Stimulated activated naive CD8-positive, alpha-beta T cell treated with anti-CD3 and anti-CD28 coated beads, Interleukin-15, Interleukin-2, amounts not matched to agents 100 ng/mL and 50 ng/mL, for 24 hours (primary cell): ENCODE measurements at regions not wholly inside any gene's neighbourhood (a gene's known extent, or its start where the extent isn't known, plus 50 kb on each side); places are given as distances from the start of the nearest gene placed in this dataset.

ENCODE experiments used
- H3K27ac Mint-ChIP-seq: one replicate; pipeline ENCODE4 v1.8.0; 2021; ENCODE audit warnings: mild to moderate bottlenecking, mixed read lengths
- H3K27me3 Mint-ChIP-seq: one replicate; pipeline ENCODE4 v1.8.0; 2021; ENCODE audit warnings: mixed read lengths
- H3K36me3 Mint-ChIP-seq: one replicate; pipeline ENCODE4 v1.8.0; 2021; ENCODE audit warnings: low read depth, mixed read lengths
- H3K4me1 Mint-ChIP-seq: one replicate; pipeline ENCODE4 v1.8.0; 2021; ENCODE audit warnings: low read depth, mixed read lengths
- H3K4me3 Mint-ChIP-seq: one replicate; pipeline ENCODE4 v1.8.0; 2021; ENCODE audit warnings: mild to moderate bottlenecking, mixed read lengths
- H3K9me3 Mint-ChIP-seq: one replicate; pipeline ENCODE4 v1.8.0; 2021; ENCODE audit warnings: mixed read lengths

DNA sequence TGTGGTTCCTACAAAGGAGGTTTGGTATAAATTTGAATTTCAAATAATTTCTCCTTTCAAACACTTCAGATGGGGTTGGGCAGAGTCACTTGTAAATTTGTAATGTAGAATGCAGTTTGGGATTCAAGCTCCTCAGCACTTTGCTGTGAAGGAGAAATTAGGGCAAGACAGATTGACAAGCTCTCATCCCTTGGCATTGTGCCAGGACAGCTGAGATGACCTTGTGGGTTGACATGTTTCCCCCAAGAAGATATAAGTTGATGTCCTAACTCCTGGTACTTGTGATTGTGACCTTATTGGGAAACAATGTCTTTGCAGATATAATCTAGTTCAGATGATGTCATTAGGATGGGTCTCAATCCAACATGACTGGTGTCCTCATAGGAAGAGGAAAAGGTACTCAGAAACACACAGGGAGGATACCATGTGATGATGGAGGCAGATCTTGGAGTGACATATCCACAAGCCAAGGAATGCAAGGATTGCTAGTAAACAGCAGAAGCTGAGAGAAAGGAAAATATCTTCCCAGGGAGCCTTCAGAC is 408.3 kb downstream of the MED10 start:
- Mint-ChIP-seq H3K27ac (no peak overlapping the region), H3K4me3 (no peak overlapping the region), H3K27me3 (peaks cover 8% of the 10 kb centered on the region), H3K9me3 (peaks cover under 1% of the 10 kb centered on the region), H3K36me3 (no peaks in the 10 kb centered on the region), H3K4me1 (no peaks in the 10 kb centered on the region)

- no peaks in the 10 kb centered on the region for H3K4me1 Mint-ChIP-seq
- no peak overlapping the region for H3K27ac Mint-ChIP-seq
- peaks cover 8% of the 10 kb centered on the region for H3K9me3 Mint-ChIP-seq
- no peak overlapping the region for H3K4me3 Mint-ChIP-seq
- peaks cover 8% of the 10 kb centered on the region for H3K27me3 Mint-ChIP-seq
- H3K36me3 Mint-ChIP-seq, result no peaks in the 10 kb centered on the region
These were observed 409.4 kb downstream of the MED10 start for GRCh38 chr5:5968981-5969380.

DNA sequence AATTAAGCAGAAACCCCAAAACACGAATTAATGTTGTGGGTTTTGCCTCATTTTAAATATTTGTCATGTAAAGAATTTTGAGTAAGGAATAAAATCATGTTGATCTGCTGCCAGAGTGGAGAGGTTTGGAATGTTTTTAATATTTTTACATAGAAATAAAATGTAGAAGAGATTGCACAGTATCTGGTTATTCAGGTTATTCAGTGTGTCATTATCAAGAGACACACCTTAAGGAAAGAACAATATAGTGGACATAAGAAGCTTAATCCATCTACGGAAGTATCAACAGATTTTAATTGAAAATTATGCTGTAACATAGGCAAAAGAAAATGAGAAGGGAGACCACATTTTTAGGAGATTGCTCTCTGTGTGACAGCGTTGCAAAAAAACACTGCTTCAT is 410.4 kb downstream of the MED10 start:
- Mint-ChIP-seq H3K36me3 (no peaks in the 10 kb centered on the region), H3K27ac (no peak overlapping the region), H3K9me3 (peaks cover 8% of the 10 kb centered on the region), H3K27me3 (peaks cover 4% of the 10 kb centered on the region), H3K4me3 (no peak overlapping the region), H3K4me1 (no peaks in the 10 kb centered on the region)

- Mint-ChIP-seq H3K27me3 (no peaks in the 10 kb centered on the region), H3K36me3 (no peaks in the 10 kb centered on the region), H3K4me1 (no peaks in the 10 kb centered on the region), H3K9me3 (peaks cover 8% of the 10 kb centered on the region), H3K4me3 (no peak overlapping the region), H3K27ac (no peak overlapping the region)
These were observed 411.0 kb downstream of the MED10 start for GRCh38 chr5:5967373-5967772.

DNA sequence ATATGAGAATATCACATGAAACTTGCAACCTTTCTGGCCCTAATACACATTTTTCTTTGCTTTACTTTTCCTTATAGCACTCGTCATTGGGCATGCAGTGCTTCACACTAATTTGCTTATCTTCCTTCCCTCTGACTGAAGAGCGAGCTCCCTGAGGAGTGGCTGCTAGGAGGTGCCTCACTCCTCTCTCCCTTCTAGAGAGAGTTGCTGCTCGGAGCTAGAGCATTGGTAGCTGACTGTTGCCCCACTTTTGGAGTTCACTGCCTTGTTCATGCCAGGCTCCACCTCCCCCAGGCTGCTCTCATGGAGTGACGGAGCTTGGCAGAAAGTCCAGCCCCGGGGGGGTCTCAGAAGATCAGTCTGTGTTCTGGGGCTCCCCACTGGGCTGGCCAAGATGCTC is 413.2 kb downstream of the MED10 start:
- Mint-ChIP-seq H3K27me3 (no peaks in the 10 kb centered on the region), H3K4me1 (no peaks in the 10 kb centered on the region), H3K9me3 (peaks cover 8% of the 10 kb centered on the region), H3K36me3 (no peaks in the 10 kb centered on the region), H3K27ac (no peak overlapping the region), H3K4me3 (no peak overlapping the region)

DNA sequence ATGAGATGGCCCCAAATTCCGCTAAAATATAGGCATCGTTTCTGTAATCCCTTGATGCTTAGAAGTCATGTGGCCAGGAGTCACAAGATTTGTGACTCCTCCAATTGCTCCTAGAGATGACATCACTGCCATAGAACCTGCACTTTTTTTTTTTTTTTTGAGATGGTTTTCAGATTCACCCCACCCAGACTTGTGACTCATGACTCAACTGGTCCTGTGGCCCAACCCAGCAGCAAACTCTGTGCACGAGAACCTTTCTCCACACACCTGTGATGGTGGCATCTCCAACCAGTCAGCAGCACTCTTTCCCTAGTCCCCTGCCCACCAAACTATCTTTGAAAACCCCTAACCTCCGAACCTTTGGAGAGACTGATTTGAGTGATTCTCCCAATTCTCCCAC is 414.0 kb downstream of the MED10 start:
- H3K27me3 Mint-ChIP-seq, result no peaks in the 10 kb centered on the region
- H3K36me3 Mint-ChIP-seq, result no peaks in the 10 kb centered on the region
- H3K27ac Mint-ChIP-seq, result no peak overlapping the region
- no peak overlapping the region for H3K4me3 Mint-ChIP-seq
- peaks cover 8% of the 10 kb centered on the region for H3K9me3 Mint-ChIP-seq
- no peaks in the 10 kb centered on the region for H3K4me1 Mint-ChIP-seq

DNA sequence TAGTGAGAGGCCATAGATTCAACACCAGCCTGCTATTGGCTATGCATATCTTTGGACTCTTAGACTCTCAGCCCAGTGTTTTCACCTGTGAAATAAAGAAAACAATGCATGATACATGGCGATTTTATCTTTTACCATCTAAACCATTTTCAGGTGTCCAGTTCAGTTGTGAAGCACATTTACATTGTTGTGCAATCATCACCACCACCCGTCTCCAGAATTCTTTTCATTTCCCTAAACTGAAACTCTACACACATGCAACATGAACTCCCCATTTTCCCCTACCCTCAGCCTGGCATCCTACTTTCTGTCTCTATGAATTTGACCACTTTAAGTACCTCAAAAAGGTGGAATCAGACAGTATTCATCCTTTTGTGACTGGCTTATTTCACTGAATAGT is 420.6 kb downstream of the MED10 start:
- H3K4me3 Mint-ChIP-seq, result no peak overlapping the region
- peaks cover 10% of the 10 kb centered on the region for H3K27me3 Mint-ChIP-seq
- peaks cover 8% of the 10 kb centered on the region for H3K9me3 Mint-ChIP-seq
- no peak overlapping the region for H3K27ac Mint-ChIP-seq
- no peaks in the 10 kb centered on the region for H3K36me3 Mint-ChIP-seq
- no peaks in the 10 kb centered on the region for H3K4me1 Mint-ChIP-seq

- Mint-ChIP-seq H3K27me3 (peaks cover 17% of the 10 kb centered on the region), H3K36me3 (no peaks in the 10 kb centered on the region), H3K9me3 (peaks cover 8% of the 10 kb centered on the region), H3K4me3 (no peak overlapping the region), H3K27ac (no peak overlapping the region), H3K4me1 (no peaks in the 10 kb centered on the region)
These were observed 424.1 kb downstream of the MED10 start for GRCh38 chr5:5954275-5954598.

- Mint-ChIP-seq H3K9me3 (peaks cover 8% of the 10 kb centered on the region), H3K27ac (no peak overlapping the region), H3K4me1 (no peaks in the 10 kb centered on the region), H3K4me3 (no peak overlapping the region), H3K27me3 (peaks cover 17% of the 10 kb centered on the region), H3K36me3 (no peaks in the 10 kb centered on the region)
These were observed 424.6 kb downstream of the MED10 start for GRCh38 chr5:5953584-5954274.

GRCh38 chr5:5951953-5952352 is 426.4 kb downstream of the MED10 start:
- H3K36me3 Mint-ChIP-seq, result no peaks in the 10 kb centered on the region
- no peak overlapping the region for H3K4me3 Mint-ChIP-seq
- H3K27ac Mint-ChIP-seq, result no peak overlapping the region
- H3K27me3 Mint-ChIP-seq, result peaks cover 13% of the 10 kb centered on the region
- no peaks in the 10 kb centered on the region for H3K4me1 Mint-ChIP-seq
- peaks cover 4% of the 10 kb centered on the region for H3K9me3 Mint-ChIP-seq

DNA sequence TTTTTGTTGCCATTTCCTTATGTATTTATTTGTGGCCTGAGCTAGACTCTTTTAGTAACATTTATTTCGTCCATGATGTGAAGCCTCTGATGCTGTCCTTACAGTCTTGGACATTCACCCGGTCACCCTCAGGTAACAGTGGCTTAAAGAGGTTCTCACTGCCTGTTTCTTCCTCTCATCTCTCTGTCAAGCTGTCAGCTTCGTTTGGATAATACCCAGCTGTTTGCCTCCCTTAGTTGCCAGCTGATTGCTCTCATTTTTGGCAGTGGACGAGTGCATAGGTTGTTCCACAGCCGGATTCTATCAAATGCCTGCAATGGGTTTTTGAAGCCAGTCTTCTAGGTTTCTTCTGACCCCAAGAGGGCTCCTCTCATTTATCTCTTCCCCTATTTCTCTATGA is 427.7 kb downstream of the MED10 start:
- no peaks in the 10 kb centered on the region for H3K4me1 Mint-ChIP-seq
- H3K27me3 Mint-ChIP-seq, result peaks cover 8% of the 10 kb centered on the region
- H3K27ac Mint-ChIP-seq, result no peak overlapping the region
- H3K4me3 Mint-ChIP-seq, result no peak overlapping the region
- H3K36me3 Mint-ChIP-seq, result no peaks in the 10 kb centered on the region
- H3K9me3 Mint-ChIP-seq, result peaks cover 3% of the 10 kb centered on the region

DNA sequence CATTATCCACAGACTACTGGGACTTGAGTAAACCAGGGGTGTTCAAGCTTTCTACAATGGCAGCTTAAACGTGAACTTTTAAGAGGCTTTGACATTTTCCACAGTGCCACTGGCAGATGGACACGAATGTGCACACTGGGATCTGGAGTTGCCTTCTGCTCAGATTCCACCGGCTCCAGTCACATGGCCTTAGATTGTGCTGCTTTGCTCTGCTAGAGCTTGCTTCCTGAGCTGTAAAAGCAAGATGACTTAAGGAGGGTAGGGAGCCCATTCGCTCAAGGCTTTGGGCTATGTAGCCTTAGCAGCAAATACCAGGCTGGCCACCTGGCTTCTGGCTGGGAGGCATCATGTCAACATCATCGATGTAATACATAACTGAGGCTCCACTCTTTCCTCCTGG is 436.9 kb downstream of the MED10 start:
- Mint-ChIP-seq H3K27ac (no peak overlapping the region), H3K9me3 (no peaks in the 10 kb centered on the region), H3K36me3 (no peaks in the 10 kb centered on the region), H3K4me1 (no peaks in the 10 kb centered on the region), H3K27me3 (no peaks in the 10 kb centered on the region), H3K4me3 (no peak overlapping the region)

- Mint-ChIP-seq H3K27ac (no peak overlapping the region), H3K27me3 (peaks cover 3% of the 10 kb centered on the region), H3K9me3 (no peaks in the 10 kb centered on the region), H3K36me3 (no peaks in the 10 kb centered on the region), H3K4me1 (no peaks in the 10 kb centered on the region), H3K4me3 (no peak overlapping the region)
These were observed 438.5 kb downstream of the MED10 start for GRCh38 chr5:5939759-5940370.

- H3K9me3 Mint-ChIP-seq, result no peaks in the 10 kb centered on the region
- no peaks in the 10 kb centered on the region for H3K36me3 Mint-ChIP-seq
- H3K4me3 Mint-ChIP-seq, result no peak overlapping the region
- H3K27me3 Mint-ChIP-seq, result peaks cover 3% of the 10 kb centered on the region
- no peak overlapping the region for H3K27ac Mint-ChIP-seq
- no peaks in the 10 kb centered on the region for H3K4me1 Mint-ChIP-seq
These were observed 444.7 kb downstream of the MED10 start for GRCh38 chr5:5933651-5934050.

GRCh38 chr5:5932824-5933223 is 445.5 kb downstream of the MED10 start:
- Mint-ChIP-seq H3K4me3 (no peak overlapping the region), H3K4me1 (no peaks in the 10 kb centered on the region), H3K27ac (no peak overlapping the region), H3K27me3 (peaks cover 3% of the 10 kb centered on the region), H3K36me3 (no peaks in the 10 kb centered on the region), H3K9me3 (no peaks in the 10 kb centered on the region)

- H3K27ac Mint-ChIP-seq, result no peak overlapping the region
- no peaks in the 10 kb centered on the region for H3K9me3 Mint-ChIP-seq
- H3K27me3 Mint-ChIP-seq, result no peaks in the 10 kb centered on the region
- H3K36me3 Mint-ChIP-seq, result no peaks in the 10 kb centered on the region
- no peak overlapping the region for H3K4me3 Mint-ChIP-seq
- H3K4me1 Mint-ChIP-seq, result no peaks in the 10 kb centered on the region
These were observed 447.8 kb downstream of the MED10 start for GRCh38 chr5:5930561-5930960.
